SK-N-MC (cell line): ENCODE measurements at regions not wholly inside any gene's neighbourhood (a gene's known extent, or its start where the extent isn't known, plus 50 kb on each side); places are given as distances from the start of the nearest gene placed in this dataset.

Experiments used
- EZH2 ChIP-seq: fragments of 200-600 bp; sonication (generic); IDR thresholded peaks from one replicate; pipeline ENCODE4 v1.6.1; 2017; ENCODE audit warnings: antibody characterized with exemption
- POLR2AphosphoS5 ChIP-seq: IDR thresholded peaks from 2 replicates; pipeline ENCODE4 v1.6.1; 2012; ENCODE audit warnings: mild to moderate bottlenecking, low read depth, low read length, borderline replicate concordance

DNA sequence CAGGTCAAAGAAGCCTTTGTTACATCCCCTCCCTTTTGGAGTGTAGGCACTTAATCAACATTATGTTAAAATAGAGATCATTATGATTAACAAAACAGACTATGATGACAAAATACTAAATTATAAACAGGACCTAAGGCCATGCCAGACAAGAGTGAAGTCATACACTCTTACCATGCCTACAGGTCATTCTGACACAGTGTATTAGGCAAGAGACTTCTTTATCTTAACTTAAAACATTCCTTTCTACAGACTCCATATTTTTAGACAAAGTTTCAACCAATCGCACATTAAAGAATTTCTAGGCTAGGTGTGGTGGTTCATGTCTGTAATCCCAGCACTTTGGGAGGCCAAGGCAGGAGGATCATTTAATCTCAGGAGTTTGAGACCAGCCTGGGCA, 128.6 kb upstream of the SLC34A2 start:
- TF ChIP-seq POLR2AphosphoS5 (no peak), EZH2 (no peak)
